Right lobe of liver (tissue), 6 donors: ENCODE measurements at regions not wholly inside any gene's neighbourhood (a gene's known extent, or its start where the extent isn't known, plus 50 kb on each side); places are given as distances from the start of the nearest gene placed in this dataset.

Experiments used
- ATAC-seq, 4 donors: fragments of 200-7000 bp; cut with Tn5 transposase; one replicate each; pipeline ENCODE4 v1.9.1; 2020; ENCODE audit warnings: mild to moderate bottlenecking in 4 of 4, moderate library complexity in 4 of 4
- DNase-seq, 3 donors: peaks; one replicate each; pipeline ENCODE4 v3.0.0-alpha.2; 2020
- H3K27ac ChIP-seq, 3 donors: fragments of 200-600 bp; one replicate each; pipeline ENCODE4 v1.8.0; 2022
- H3K27me3 ChIP-seq, 2 donors: fragments of 200-600 bp; one replicate each; pipeline ENCODE4 v1.8.0; 2022
- H3K36me3 ChIP-seq, 4 donors: fragments of 200-600 bp; sonication (generic) in 1 of 4; one replicate each; pipeline versions ENCODE4 v1.5.1 to v1.8.0; 2017 to 2022; ENCODE audit warnings: control low read depth in 1 of 4
- H3K4me1 ChIP-seq, 4 donors: fragments of 200-600 bp; sonication (generic) in 1 of 4; one replicate each; pipeline versions ENCODE4 v1.5.1 to v1.8.0; 2017 to 2022; ENCODE audit warnings: control low read depth in 1 of 4
- H3K4me3 ChIP-seq, 3 donors: fragments of 200-600 bp; one replicate each; pipeline ENCODE4 v1.8.0; 2022
- H3K9me3 ChIP-seq, 4 donors: fragments of 200-600 bp; sonication (generic) in 1 of 4; one replicate each; pipeline versions ENCODE4 v1.5.1 to v1.8.0; 2017 to 2022; ENCODE audit warnings: control low read depth in 1 of 4
- CTCF ChIP-seq, 4 donors: fragments of 200-600 bp in 3 of 4; fragments of 450-650 bp in 1 of 4; IDR thresholded peaks; one replicate each; pipeline versions ENCODE4 v1.5.1 to v1.8.0; 2016 to 2022; ENCODE audit warnings: antibody characterized with exemption in 4 of 4, mild to moderate bottlenecking in 2 of 4
- POLR2A ChIP-seq: fragments of 450-650 bp; IDR thresholded peaks from one replicate; pipeline ENCODE4 v1.6.1; 2017; ENCODE audit warnings: antibody characterized with exemption, mild to moderate bottlenecking
- WGBS: methylation state at CpG from one replicate; pipeline ENCODE4 v1.1.6; 2018; ENCODE audit warnings: low coverage, low lambda C conversion rate; ENCODE audit not compliant: insufficient coverage; ENCODE audit errors: missing lambda C conversion rate; 5-methylcytosine and 5-hydroxymethylcytosine counted together
- intact Hi-C, 2 donors: fragments of 100-400 bp; cut with DNase I; formaldehyde crosslinking; loops; one replicate each; pipeline versions ENCODE4 v1.11.2 to v1.14.1; 2022
- donor health status: DM: no; HTN: yes; CAD: no.
- donor health status: DM: no; HTN: no; CAD: no.
- donor health status: DM: no; HTN: no; CAD: no.
- donor health status: DM: no; HTN: yes; CAD: no.
- donor health status: DM: no; HTN: yes; CAD: no.

- no peak overlapping the region for H3K27ac ChIP-seq
- no peak overlapping the region for H3K4me3 ChIP-seq
- intact Hi-C loops: no loop called here
- H3K9me3 ChIP-seq: no peaks in the 10 kb centered on the region
- no peak for DNase-seq
- no peak for ATAC-seq
- H3K4me1 ChIP-seq: no peaks in the 10 kb centered on the region
- TF ChIP-seq CTCF (IDR thresholded peaks at IDR 0.05) (no peak), POLR2A (no peak)
- H3K27me3 ChIP-seq: peaks cover 0 to 3% of the 10 kb centered on the region in 2 donors
- H3K36me3 ChIP-seq: no peaks in the 10 kb centered on the region
Observed at GRCh38 chrX:81857192-81857591, 655.3 kb downstream of the SH3BGRL start.

- Histone ChIP-seq H3K4me3 (no peak overlapping the region), H3K36me3 (no peaks in the 10 kb centered on the region), H3K9me3 (peaks cover 0 to 7% (median 0%) of the 10 kb centered on the region in 4 donors), H3K4me1 (no peaks in the 10 kb centered on the region), H3K27ac (no peak overlapping the region), H3K27me3 (no peaks in the 10 kb centered on the region)
- intact Hi-C loops: no loop called here
- peak in 1 of 4 donors; percentile 31 for ATAC-seq
- 17% methylated on average over 1 of the region's 3 CpGs for WGBS
- TF ChIP-seq POLR2A: no peak
- TF ChIP-seq CTCF (IDR thresholded peaks at IDR 0.05): no peak
- no peak for DNase-seq
Observed at GRCh38 chrX:81866873-81867272, 665.0 kb downstream of the SH3BGRL start.

- no peaks in the 10 kb centered on the region for H3K36me3 ChIP-seq
- no peak overlapping the region for H3K27ac ChIP-seq
- ATAC-seq (peak in 1 of 4 donors; percentile 23), DNase-seq (no peak)
- TF ChIP-seq POLR2A (no peak), CTCF (IDR thresholded peaks at IDR 0.05) (no peak)
- no peaks in the 10 kb centered on the region for H3K27me3 ChIP-seq
- no peaks in the 10 kb centered on the region for H3K4me1 ChIP-seq
- peaks cover 0 to 7% (median 0%) of the 10 kb centered on the region in 4 donors for H3K9me3 ChIP-seq
- no peak overlapping the region for H3K4me3 ChIP-seq
- WGBS: no CpG with 5 or more reads among the region's 5 CpGs
- intact Hi-C loops: no loop called here
Observed at GRCh38 chrX:81868979-81869378, 667.1 kb downstream of the SH3BGRL start.

- no peak for ATAC-seq
- no peak for TF ChIP-seq CTCF (IDR thresholded peaks at IDR 0.05)
- TF ChIP-seq POLR2A: no peak
- no peaks in the 10 kb centered on the region for H3K36me3 ChIP-seq
- H3K27ac ChIP-seq: no peak overlapping the region
- no peaks in the 10 kb centered on the region for H3K27me3 ChIP-seq
- DNase-seq: no peak
- 59% methylated on average over 3 of the region's 3 CpGs for WGBS
- no peaks in the 10 kb centered on the region for H3K4me1 ChIP-seq
- intact Hi-C loops: no loop called here
- no peak overlapping the region for H3K4me3 ChIP-seq
- H3K9me3 ChIP-seq: peaks cover 0 to 7% (median 0%) of the 10 kb centered on the region in 4 donors
Observed at GRCh38 chrX:81874807-81875206, 672.9 kb downstream of the SH3BGRL start.

- TF ChIP-seq CTCF (IDR thresholded peaks at IDR 0.05) (no peak), POLR2A (no peak)
- intact Hi-C loops: no loop called here
- H3K27ac ChIP-seq: no peak overlapping the region
- no peak overlapping the region for H3K4me3 ChIP-seq
- no peaks in the 10 kb centered on the region for H3K36me3 ChIP-seq
- no peak for DNase-seq
- peak in 1 of 4 donors; percentile 36 for ATAC-seq
- H3K9me3 ChIP-seq: peaks cover 0 to 7% (median 0%) of the 10 kb centered on the region in 4 donors
- WGBS: no CpG with 5 or more reads among the region's 1 CpG
- H3K4me1 ChIP-seq: no peaks in the 10 kb centered on the region
- no peaks in the 10 kb centered on the region for H3K27me3 ChIP-seq
Observed at GRCh38 chrX:81875800-81876199, 673.9 kb downstream of the SH3BGRL start.
